ENCODE measurements at regions not wholly inside any gene's neighbourhood (a gene's known extent, or its start where the extent isn't known, plus 50 kb on each side); places are given as distances from the start of the nearest gene placed in this dataset.
"Not testable (repeated sequence)": the region's sequence is repeated elsewhere in the genome, so short reads cannot be mapped to it uniquely, and the experiment has no call there.

DNA sequence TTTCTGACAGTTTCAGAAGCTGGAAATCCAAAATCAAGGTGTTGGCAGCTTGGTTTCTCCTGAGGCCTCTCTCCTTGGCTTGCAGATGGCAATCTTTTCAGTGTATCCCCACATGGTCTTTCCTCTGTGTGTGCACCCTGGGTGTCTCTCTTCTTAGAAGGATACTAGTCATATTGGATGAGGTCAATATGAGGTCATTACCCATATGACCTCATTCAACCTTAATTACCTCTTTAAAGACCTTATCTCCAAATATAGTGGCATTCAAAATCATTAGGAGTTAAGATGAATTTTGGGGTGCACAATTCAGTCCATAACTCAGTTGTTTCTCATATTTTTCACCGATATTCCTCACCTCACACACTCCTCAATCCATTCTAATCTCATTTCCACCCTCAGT, 92.4 kb upstream of the TGM3 start:
- DNase-seq (ENCODE audit: low spot score): no peak

DNA sequence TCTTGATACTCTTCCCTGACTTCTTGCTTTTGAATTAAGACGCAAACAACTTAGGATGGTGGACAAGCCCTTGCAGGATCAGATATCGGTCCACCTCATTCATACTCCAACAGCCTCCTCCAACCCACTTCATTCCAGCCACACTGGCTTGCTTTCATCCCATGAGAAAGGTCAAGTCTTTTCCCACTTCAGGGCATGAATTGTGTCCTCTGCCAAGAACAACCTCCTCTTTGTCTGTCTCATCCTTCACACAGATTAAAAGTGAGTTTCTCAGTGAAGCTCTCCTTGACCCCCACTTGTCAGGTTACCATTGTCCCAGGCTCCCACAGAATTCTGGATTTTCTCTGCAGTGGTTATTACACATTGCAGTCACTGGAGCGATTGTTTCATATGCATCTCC, 91.8 kb upstream of the TGM3 start:
- peak; percentile 76 for DNase-seq (ENCODE audit: low spot score)

DNA sequence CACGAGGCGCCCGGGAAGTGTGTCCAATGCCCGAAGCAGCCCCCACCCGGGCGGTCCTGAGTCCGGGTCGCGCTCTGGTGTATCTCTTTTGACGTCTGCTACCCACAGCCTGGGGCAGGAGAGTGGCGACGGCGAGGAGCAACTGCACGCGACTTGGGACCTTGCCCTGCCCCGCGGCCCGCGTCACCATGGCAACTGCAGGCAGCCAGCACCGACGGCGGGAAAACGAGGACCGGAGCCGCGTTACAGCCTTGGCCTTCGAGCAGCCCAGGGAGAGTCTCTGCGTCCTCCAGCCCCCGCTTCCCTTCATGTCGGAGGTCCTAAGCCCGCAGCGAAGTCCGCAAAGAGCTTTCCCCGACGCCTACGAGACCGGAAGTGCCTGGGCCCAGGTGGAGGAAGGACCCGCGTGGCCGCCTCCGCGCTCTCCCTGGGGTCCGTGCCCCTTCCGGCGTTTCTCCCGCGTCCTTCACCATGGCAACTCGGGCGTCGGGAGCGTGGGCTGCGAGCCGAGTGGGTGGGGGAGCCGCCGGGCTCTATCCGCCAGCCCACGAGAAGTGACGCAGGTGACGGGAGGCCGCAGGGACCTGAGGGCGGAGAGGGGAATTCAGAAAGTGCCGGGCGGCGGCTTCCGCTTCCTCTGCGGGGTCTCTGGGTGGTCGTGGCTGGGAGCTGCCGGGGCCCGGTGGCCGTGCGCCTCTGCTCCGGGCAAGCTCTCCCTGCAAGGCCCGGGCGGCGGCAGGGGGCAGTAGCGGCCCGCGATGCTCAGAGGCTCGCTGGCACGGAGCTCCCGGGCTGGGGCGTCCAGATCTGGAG, 88.6 kb upstream of the TGM3 start:
- DNase-seq (ENCODE audit: low spot score): peak; percentile 49

DNA sequence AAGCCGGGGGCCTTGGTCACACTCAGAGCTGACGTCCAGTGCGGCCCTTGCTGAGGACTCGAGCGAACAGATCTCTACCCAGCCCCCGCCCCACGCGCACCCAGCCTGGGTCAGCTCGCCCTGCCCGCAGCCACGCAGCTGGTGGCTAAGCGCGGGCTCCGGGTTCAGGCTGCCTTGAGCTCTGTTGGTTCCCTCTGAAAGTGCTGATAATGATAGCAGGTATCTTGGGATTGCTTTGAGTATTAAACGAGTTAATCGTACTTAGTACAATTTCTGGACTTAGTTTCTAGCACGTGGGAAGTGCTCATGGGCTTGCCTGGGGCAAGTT, 88.1 kb upstream of the TGM3 start:
- no peak for DNase-seq (ENCODE audit: low spot score)

GRCh38 chr20:2208897-2209296, 86.9 kb upstream of the TGM3 start:
- DNase-seq (ENCODE audit: low spot score): no peak

- no peak for DNase-seq (ENCODE audit: low spot score)
Measured at GRCh38 chr20:2210646-2211552, 84.9 kb upstream of the TGM3 start.

DNA sequence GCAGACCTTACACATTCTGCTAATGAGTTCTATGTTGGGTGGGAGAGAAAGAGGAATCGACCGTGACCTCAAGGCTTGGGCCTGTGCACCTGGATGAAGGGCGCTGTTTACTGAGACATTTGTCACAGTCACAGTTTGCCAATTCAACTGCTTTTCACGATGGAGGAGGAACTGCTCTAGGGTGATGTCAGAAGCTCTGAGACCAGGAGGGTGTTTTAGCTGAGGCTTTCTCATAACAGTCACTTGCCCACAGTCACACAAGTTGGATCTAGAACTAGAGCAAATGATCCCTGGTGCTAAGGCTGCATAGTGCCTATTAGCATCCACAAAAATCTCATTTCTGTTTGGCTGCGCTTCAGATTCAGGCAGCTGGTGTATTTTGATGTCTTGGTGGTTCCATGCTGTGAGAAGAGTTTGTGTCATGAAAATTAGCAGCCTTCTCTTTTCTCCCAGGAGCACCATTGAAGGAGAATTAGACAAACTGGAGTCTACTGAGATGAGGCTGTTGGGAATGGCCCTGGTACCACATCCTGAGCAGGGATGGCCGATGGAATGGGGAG, 83.3 kb upstream of the TGM3 start:
- DNase-seq (ENCODE audit: low spot score): no peak

GRCh38 chr20:2213401-2213800, 82.4 kb upstream of the TGM3 start:
- no peak for DNase-seq (ENCODE audit: low spot score)

- no peak for DNase-seq (ENCODE audit: low spot score)
Measured at GRCh38 chr20:2217857-2218539, 77.8 kb upstream of the TGM3 start.

DNA sequence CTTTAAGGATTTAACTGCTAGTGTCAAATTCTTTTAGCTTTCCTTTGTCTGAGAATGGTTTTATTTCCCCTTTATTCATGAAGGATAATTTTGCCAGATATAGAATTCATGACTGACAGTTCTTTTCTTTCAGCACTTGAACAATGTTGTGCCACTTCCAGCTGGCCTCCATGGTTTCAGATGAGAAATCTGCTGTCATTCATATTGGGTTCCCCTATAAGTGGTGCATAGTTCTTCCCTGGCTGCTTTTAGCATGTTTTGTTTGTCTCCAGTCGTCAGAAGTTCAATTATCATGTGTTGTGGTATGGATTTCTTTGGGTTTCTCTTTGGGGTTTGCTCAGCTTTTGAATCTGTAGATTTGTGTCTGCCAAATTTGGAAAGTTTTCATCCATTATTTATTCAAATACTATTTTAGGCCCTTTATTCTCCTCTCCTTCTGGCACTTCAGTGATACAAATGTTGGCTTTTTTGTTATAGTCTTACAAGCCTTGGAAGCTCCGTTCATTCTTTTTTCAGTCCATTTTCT, 76.3 kb upstream of the TGM3 start:
- no peak for DNase-seq (ENCODE audit: low spot score)

DNA sequence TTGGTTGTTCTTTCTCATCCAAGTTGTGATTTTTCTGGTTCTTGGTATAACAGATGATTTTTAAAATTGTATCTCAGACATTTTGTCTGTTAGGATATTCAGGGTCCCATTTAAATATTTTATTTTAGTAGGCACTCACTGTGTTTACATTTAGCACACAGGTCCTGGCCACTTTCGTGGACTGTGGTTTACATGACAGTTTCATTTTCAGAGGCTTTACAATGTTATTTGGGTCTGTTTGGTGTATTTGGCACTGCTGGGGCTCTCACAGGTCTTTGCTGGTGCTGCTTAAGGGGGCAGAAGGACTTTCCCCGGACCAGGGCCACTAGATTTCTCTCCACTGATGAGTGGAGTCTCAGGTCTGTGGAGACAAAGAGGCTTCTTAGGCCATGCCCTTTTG, 75.5 kb upstream of the TGM3 start:
- DNase-seq (ENCODE audit: low spot score): no peak

GRCh38 chr20:2221921-2222320, 73.9 kb upstream of the TGM3 start:
- no peak for DNase-seq (ENCODE audit: low spot score)

DNA sequence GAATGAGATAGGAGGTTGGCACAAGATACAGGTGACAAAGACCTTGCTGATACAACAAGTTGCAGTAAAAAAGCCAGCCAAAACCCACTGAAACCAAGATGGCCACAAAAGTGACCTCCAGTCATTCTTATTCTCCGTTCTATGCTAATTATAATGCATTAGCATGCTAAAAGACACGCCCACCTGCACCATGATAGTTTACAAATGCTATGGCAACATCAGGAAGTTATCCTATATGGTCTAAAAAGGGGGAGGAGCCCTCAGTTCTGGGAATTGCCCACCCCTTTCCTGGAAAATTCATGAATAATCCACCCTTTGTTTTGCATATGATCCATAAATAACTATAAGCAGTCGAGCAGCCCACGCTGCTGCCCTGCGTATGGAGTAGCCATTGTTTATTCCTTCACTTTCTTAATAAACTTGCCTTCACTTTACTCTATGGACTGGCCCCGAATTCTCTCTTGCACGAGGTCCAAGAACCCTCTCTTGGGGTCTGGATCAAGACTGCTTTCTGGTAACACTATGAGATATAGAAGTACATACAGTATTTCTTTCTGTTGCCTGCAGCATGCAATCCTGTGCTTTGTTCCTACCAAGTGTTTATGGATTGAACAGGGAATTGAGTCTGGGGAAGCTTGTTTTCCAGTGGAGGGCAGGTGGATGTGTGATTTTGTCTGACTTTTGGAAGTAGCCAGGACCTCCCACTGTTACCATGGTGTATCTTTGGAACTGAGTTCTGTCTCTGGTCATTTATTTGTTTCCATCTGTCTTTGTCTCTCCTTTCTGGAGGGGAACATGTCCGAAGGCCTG, 72.0 kb upstream of the TGM3 start:
- no peak for DNase-seq (ENCODE audit: low spot score)

DNA sequence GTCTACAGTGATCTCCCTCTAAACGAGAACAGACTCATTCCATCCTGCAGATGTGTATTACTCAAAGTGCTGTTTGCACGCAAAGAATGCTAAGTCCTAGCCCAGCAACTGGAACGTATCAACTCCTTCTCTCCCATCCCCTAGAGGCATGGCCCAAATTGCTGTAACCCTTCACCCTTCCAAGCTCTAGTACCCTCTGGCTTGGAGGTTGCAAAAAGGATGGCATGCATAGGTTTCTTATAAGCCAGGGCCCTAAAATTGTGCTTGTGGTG, 71.5 kb upstream of the TGM3 start:
- no peak for DNase-seq (ENCODE audit: low spot score)

- DNase-seq (ENCODE audit: low spot score): not testable (repeated sequence)
Measured at GRCh38 chr20:2227285-2227684, 68.5 kb upstream of the TGM3 start.

GRCh38 chr20:2227861-2228260, 67.9 kb upstream of the TGM3 start:
- no peak for DNase-seq (ENCODE audit: low spot score)

DNA sequence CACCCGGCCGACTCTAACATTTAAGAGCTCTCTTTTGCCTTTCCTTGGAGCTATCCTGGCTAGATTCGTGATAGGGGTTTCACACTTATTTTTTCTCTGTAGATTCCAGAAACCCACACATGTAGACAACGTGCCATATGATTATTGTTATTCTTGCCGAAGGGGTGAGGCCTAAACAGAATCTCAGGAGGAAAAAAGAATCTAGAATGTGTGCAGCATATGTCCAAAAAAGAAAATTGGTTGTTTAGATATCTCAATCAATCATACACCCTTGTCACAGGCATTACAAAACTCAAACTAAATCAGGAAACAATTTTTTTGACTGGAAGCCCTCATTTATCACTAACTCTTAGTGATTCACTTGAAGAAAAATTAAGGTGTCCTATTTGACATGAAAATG, 66.9 kb upstream of the TGM3 start:
- no peak for DNase-seq (ENCODE audit: low spot score)

GRCh38 chr20:2230726-2231488, 64.9 kb upstream of the TGM3 start:
- peak; percentile 46 for DNase-seq (ENCODE audit: low spot score)

GRCh38 chr20:2231701-2232100, 64.1 kb upstream of the TGM3 start:
- no peak for DNase-seq (ENCODE audit: low spot score)

DNA sequence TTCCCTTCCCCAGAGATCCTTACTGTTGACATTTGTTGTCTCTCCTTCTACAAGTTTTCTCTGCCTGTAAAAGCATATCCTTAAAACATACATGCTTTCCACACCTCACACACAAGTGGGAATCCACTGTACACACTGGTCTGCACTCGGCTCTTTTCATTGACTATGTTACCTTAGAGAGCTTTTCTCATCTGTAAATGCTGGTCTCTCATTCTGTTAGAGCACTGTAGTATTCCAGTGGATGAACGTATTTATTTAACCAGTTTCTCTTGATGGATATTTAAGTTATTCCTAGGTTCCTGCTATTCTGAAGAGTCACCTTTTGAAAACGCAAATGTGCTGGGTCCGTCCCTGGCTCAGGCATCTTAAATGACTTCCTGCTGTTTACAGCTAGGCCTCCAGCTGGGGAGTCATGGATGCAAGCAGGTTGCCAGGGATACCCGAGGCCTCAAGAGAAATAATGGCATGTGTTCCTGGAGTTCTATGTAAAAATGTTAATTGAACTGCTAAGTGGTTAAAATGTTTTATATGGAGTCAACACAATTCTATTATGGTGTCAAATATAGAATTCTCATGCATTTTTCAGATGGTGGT, 61.1 kb upstream of the TGM3 start:
- DNase-seq (ENCODE audit: low spot score): no peak

DNA sequence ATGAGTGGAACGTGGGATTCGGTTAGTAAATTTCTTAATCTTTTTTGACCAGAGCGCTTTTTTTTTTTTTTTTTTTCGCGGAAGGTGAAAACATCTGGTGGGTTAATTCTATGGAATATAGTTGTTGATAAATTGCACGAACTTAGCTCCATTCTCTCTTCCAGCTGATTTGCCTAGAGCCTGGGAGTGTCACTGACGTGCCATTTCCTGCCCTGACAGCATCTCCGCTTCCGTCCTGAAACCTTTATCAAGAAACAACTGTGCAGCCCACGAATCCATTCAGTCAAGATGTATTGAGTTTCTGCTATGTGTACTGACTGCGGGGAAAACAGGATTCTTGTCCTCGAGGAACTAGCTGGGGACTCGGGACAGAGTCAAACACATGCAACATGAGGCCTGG, 59.5 kb upstream of the TGM3 start:
- DNase-seq (ENCODE audit: low spot score): no peak
